ENCODE measurements at regions not wholly inside any gene's neighbourhood (a gene's known extent, or its start where the extent isn't known, plus 50 kb on each side); places are given as distances from the start of the nearest gene placed in this dataset.

GRCh38 chr14:87187786-87188185, 805.2 kb downstream of the GALC start:
- no peak for DNase-seq
- Mint-ChIP-seq H3K9me3 (no peaks in the 10 kb centered on the region), H3K27me3 (ENCODE audit: low read depth, poor library complexity) (no peaks in the 10 kb centered on the region), H3K36me3 (ENCODE audit: low read depth) (no peaks in the 10 kb centered on the region), H3K4me3 (no peak overlapping the region), H3K4me1 (peaks cover 5% of the 10 kb centered on the region), H3K27ac (no peak overlapping the region)
- TF ChIP-seq CTCF (IDR thresholded peaks at IDR 0.05) = no peak

- DNase-seq = no peak
- Mint-ChIP-seq H3K27ac (no peak overlapping the region), H3K4me3 (no peak overlapping the region), H3K27me3 (ENCODE audit: low read depth, poor library complexity) (no peaks in the 10 kb centered on the region), H3K4me1 (peaks cover 5% of the 10 kb centered on the region), H3K36me3 (ENCODE audit: low read depth) (no peaks in the 10 kb centered on the region), H3K9me3 (no peaks in the 10 kb centered on the region)
- no peak for TF ChIP-seq CTCF (IDR thresholded peaks at IDR 0.05)
These were observed 806.2 kb downstream of the GALC start for GRCh38 chr14:87186737-87187136.

- no peaks in the 10 kb centered on the region for H3K27me3 Mint-ChIP-seq (ENCODE audit: low read depth, poor library complexity)
- no peaks in the 10 kb centered on the region for H3K9me3 Mint-ChIP-seq
- H3K4me1 Mint-ChIP-seq = peaks cover 5% of the 10 kb centered on the region
- no peak for DNase-seq
- no peaks in the 10 kb centered on the region for H3K36me3 Mint-ChIP-seq (ENCODE audit: low read depth)
- H3K27ac Mint-ChIP-seq = no peak overlapping the region
- TF ChIP-seq CTCF (IDR thresholded peaks at IDR 0.05) = no peak
- no peak overlapping the region for H3K4me3 Mint-ChIP-seq
These were observed 806.9 kb downstream of the GALC start for GRCh38 chr14:87185961-87186560.

- Mint-ChIP-seq H3K27me3 (ENCODE audit: low read depth, poor library complexity) (no peaks in the 10 kb centered on the region), H3K36me3 (ENCODE audit: low read depth) (no peaks in the 10 kb centered on the region), H3K4me1 (peaks cover 5% of the 10 kb centered on the region), H3K27ac (no peak overlapping the region), H3K9me3 (no peaks in the 10 kb centered on the region), H3K4me3 (no peak overlapping the region)
- TF ChIP-seq CTCF (IDR thresholded peaks at IDR 0.05) = no peak
- no peak for DNase-seq
These were observed 808.8 kb downstream of the GALC start for GRCh38 chr14:87184180-87184579.

GRCh38 chr14:87181288-87181687, 811.7 kb downstream of the GALC start:
- H3K4me3 Mint-ChIP-seq = no peak overlapping the region
- no peaks in the 10 kb centered on the region for H3K4me1 Mint-ChIP-seq
- no peak for DNase-seq
- H3K27ac Mint-ChIP-seq = no peak overlapping the region
- H3K36me3 Mint-ChIP-seq (ENCODE audit: low read depth) = no peaks in the 10 kb centered on the region
- peaks cover 7% of the 10 kb centered on the region for H3K9me3 Mint-ChIP-seq
- H3K27me3 Mint-ChIP-seq (ENCODE audit: low read depth, poor library complexity) = no peaks in the 10 kb centered on the region
- no peak for TF ChIP-seq CTCF (IDR thresholded peaks at IDR 0.05)

- H3K27ac Mint-ChIP-seq = no peak overlapping the region
- H3K9me3 Mint-ChIP-seq = peaks cover 7% of the 10 kb centered on the region
- H3K27me3 Mint-ChIP-seq (ENCODE audit: low read depth, poor library complexity) = no peaks in the 10 kb centered on the region
- no peak for DNase-seq
- no peak for TF ChIP-seq CTCF (IDR thresholded peaks at IDR 0.05)
- no peaks in the 10 kb centered on the region for H3K4me1 Mint-ChIP-seq
- H3K4me3 Mint-ChIP-seq = no peak overlapping the region
- no peaks in the 10 kb centered on the region for H3K36me3 Mint-ChIP-seq (ENCODE audit: low read depth)
These were observed 813.0 kb downstream of the GALC start for GRCh38 chr14:87179936-87180335.

Measured in nephron progenitor cell (in vitro differentiated cells).